GM12878 (cell line): ENCODE measurements at regions not wholly inside any gene's neighbourhood (a gene's known extent, or its start where the extent isn't known, plus 50 kb on each side); places are given as distances from the start of the nearest gene placed in this dataset.

Source experiments
- ATAC-seq: fragments of 200-7000 bp; cut with Tn5 transposase; 3 replicates; pipeline ENCODE4 v1.9.1; 2020; ENCODE audit warnings: mild to moderate bottlenecking, moderate library complexity
- BruUV-seq: library from RNA; stranded (reverse); fragments of 400-500 nt; replicated peaks from 2 replicates; lab custom pipeline; 2021; lab: Mats Ljungman, UMichigan
- CTCF ChIA-PET: fragments of 300-600 bp; sonication (Branson Sonifier 250); formaldehyde crosslinking; extraction: SDS; loops from one replicate; lab custom pipeline; 2021; ENCODE audit warnings: inconsistent platforms; lab: Yijun Ruan, JAX
- POLR2A ChIA-PET: fragments of 350-600 bp; formaldehyde crosslinking; extraction: SDS; loops from one replicate; lab custom pipeline; 2021; ENCODE audit warnings: inconsistent platforms; lab: Charles Lee
- RAD21 ChIA-PET: fragments of 300-600 bp; sonication (Branson Sonifier 250); formaldehyde crosslinking; loops from one replicate; lab custom pipeline; 2023; ENCODE audit warnings: antibody characterized with exemption; ENCODE audit not compliant: unreplicated experiment; lab: Charles Lee
- SMC1A ChIA-PET: fragments of 300-600 bp; sonication (Branson Sonifier 250); formaldehyde crosslinking; loops from one replicate; lab custom pipeline; 2023; ENCODE audit not compliant: unreplicated experiment, uncharacterized antibody; lab: Charles Lee
- DNase-seq: peaks from one replicate; pipeline ENCODE4 v3.0.0-alpha.2; 2011; ENCODE audit warnings: low read depth, low spot score
- FAIRE-seq: peaks from 3 replicates; lab custom pipeline; 2011; peaks lifted over from hg19 to GRCh38; lab: Jason Lieb, UNC
- H2AFZ ChIP-seq: 2 replicates; pipeline ENCODE4 v1.6.0; 2011; ENCODE audit warnings: low read depth, low read length, control low read depth; ENCODE audit not compliant: control insufficient read depth
- H3K27ac ChIP-seq: 2 replicates; pipeline ENCODE4 v1.5.1; 2011; ENCODE audit warnings: control low read depth; ENCODE audit not compliant: control insufficient read depth, insufficient read depth
- H3K27me3 ChIP-seq, 2 experiments: replicated peaks in 1 of 2; 2 replicates each; pipeline versions ENCODE4 v1.6.0 to v1.6.1; 2011; ENCODE audit warnings: low read length in 1 of 2; ENCODE audit not compliant: control insufficient read depth in 2 of 2, insufficient read depth in 2 of 2
- H3K36me3 ChIP-seq, 2 experiments: 2 replicates each; pipeline ENCODE4 v1.5.1; 2011; ENCODE audit warnings: low read length in 1 of 2; ENCODE audit not compliant: control insufficient read depth in 2 of 2, insufficient read depth in 2 of 2
- H3K4me1 ChIP-seq: 2 replicates; pipeline ENCODE4 v1.6.1; 2011; ENCODE audit warnings: mild to moderate bottlenecking, low read length, moderate library complexity, mixed read lengths; ENCODE audit not compliant: control insufficient read depth, insufficient read depth
- H3K4me2 ChIP-seq: 2 replicates; pipeline ENCODE4 v1.6.0; 2011; ENCODE audit warnings: control low read depth; ENCODE audit not compliant: control insufficient read depth, insufficient read depth
- H3K4me3 ChIP-seq: fragments of 200-600 bp; sonication (generic); 2 replicates; pipeline ENCODE4 v1.5.1; 2016
- H3K79me2 ChIP-seq: 2 replicates; pipeline ENCODE4 v1.6.0; 2011; ENCODE audit warnings: low read length; ENCODE audit not compliant: control insufficient read depth, insufficient read depth
- H3K9ac ChIP-seq: 2 replicates; pipeline ENCODE4 v1.8.0; 2011; ENCODE audit warnings: low read length, control low read depth, mixed read lengths; ENCODE audit not compliant: control insufficient read depth, insufficient read depth
- H3K9me3 ChIP-seq: replicated peaks from 3 replicates; pipeline ENCODE4 v1.5.1; 2011; ENCODE audit warnings: mild to moderate bottlenecking, low read length; ENCODE audit not compliant: control insufficient read depth, insufficient read depth
- H4K20me1 ChIP-seq: 2 replicates; pipeline ENCODE4 v1.6.0; 2011; ENCODE audit not compliant: control insufficient read depth, insufficient read depth
- NR2C1 ChIP-seq: fragments of 450-650 bp; IDR thresholded peaks from 2 replicates; pipeline ENCODE4 v1.6.1; 2017; ENCODE audit warnings: antibody characterized with exemption, mild to moderate bottlenecking, moderate library complexity
- POLR2AphosphoS5 ChIP-seq: IDR thresholded peaks from 2 replicates; pipeline ENCODE4 v1.6.1; 2011; ENCODE audit warnings: mild to moderate bottlenecking, low read length, inconsistent platforms
- RBBP5 ChIP-seq: fragments of 200-600 bp; sonication (generic); conservative IDR thresholded peaks from 2 replicates; pipeline ENCODE4 v1.6.1; 2016
- STAT1 ChIP-seq: fragments of 450-650 bp; conservative IDR thresholded peaks from 2 replicates; pipeline ENCODE4 v1.6.1; 2014; ENCODE audit warnings: antibody characterized with exemption, mild to moderate bottlenecking
- ZZZ3 ChIP-seq: IDR thresholded peaks from 2 replicates; pipeline ENCODE4 v1.6.1; 2011; ENCODE audit warnings: low read depth; ENCODE audit not compliant: control insufficient read depth, insufficient read length
- WGBS: methylation state at CpG from one replicate; pipeline ENCODE4 v1.1.6; 2016; ENCODE audit warnings: low lambda C conversion rate; ENCODE audit not compliant: insufficient replicate concordance, insufficient coverage; ENCODE audit errors: missing lambda C conversion rate; 5-methylcytosine and 5-hydroxymethylcytosine counted together
- in situ Hi-C: fragments of 300-500 bp; cut with MboI; formaldehyde crosslinking; loops from 9 replicates; pipeline ENCODE4 v1.14.3; 2018; ENCODE audit warnings: mixed read lengths
- intact Hi-C: fragments of 100-400 bp; cut with micrococcal nuclease; formaldehyde crosslinking; loops from one replicate; pipeline ENCODE4 v1.14.2; 2022; ENCODE audit not compliant: unreplicated experiment
- TF ChIP-seq, protein P1 (sequence below), 3 experiments: IDR thresholded peaks in 2 of 3; conservative IDR thresholded peaks in 1 of 3; 2 replicates each; pipeline ENCODE4 v1.5.1; 2011; ENCODE audit warnings: low read depth in 3 of 3, low read length in 3 of 3, mild to moderate bottlenecking in 3 of 3, control low read depth in 2 of 3, moderate library complexity in 2 of 3, inconsistent platforms in 1 of 3, mixed read lengths in 1 of 3; ENCODE audit not compliant: control insufficient read depth in 2 of 3, insufficient read depth in 1 of 3; ENCODE audit errors: extremely low read depth in 1 of 3
- TF ChIP-seq, protein P2 (sequence below): IDR thresholded peaks from 2 replicates; pipeline ENCODE4 v1.6.1; 2012; ENCODE audit warnings: low read depth, low read length, improper control_type of control experiment

DNA sequence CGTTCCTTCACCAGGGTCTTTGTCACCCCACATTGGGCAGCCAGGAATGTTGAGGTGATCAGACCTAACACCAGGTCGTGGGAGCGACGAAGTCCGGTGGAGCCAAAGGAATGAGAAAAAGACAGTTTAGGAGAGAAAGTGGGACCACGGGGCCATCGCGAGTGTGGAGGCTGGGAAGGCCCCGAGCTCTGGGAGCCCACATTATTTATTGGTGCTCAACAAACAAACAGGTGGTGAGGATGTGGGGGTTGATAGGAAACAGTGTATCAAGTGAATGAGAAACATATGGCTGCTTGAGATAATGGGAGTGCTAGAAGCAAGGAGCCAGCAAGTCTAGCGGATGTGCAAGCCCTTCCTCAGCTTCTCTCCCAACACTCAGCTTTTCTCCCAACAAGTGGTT, 287.1 kb upstream of the SGK1 start:
- POLR2A ChIA-PET, result no interaction called here

More for the DNA sequence above, 287.1 kb upstream of the SGK1 start:
- BruUV-seq, result no TSS peak
- no peaks in the 10 kb centered on the region for H3K4me1 ChIP-seq
- no peaks in the 10 kb centered on the region; the same call in 2 of the 3 replicates for H3K9me3 ChIP-seq
- TF ChIP-seq STAT1, result no peak
- TF ChIP-seq POLR2AphosphoS5, result no peak
- no peak for TF ChIP-seq ZZZ3
- TF ChIP-seq, protein P1, sequence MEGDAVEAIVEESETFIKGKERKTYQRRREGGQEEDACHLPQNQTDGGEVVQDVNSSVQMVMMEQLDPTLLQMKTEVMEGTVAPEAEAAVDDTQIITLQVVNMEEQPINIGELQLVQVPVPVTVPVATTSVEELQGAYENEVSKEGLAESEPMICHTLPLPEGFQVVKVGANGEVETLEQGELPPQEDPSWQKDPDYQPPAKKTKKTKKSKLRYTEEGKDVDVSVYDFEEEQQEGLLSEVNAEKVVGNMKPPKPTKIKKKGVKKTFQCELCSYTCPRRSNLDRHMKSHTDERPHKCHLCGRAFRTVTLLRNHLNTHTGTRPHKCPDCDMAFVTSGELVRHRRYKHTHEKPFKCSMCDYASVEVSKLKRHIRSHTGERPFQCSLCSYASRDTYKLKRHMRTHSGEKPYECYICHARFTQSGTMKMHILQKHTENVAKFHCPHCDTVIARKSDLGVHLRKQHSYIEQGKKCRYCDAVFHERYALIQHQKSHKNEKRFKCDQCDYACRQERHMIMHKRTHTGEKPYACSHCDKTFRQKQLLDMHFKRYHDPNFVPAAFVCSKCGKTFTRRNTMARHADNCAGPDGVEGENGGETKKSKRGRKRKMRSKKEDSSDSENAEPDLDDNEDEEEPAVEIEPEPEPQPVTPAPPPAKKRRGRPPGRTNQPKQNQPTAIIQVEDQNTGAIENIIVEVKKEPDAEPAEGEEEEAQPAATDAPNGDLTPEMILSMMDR (IDR thresholded peaks at IDR 0.05 in 2 of 3, conservative IDR thresholded peaks at IDR 0.05 in 1 of 3; ENCODE audit: control insufficient read depth in 2 of 3, extremely low read depth in 1 of 3, insufficient read depth in 1 of 3, low read depth in 3 of 3, low read length in 3 of 3), result no peak
- TF ChIP-seq, protein P2, sequence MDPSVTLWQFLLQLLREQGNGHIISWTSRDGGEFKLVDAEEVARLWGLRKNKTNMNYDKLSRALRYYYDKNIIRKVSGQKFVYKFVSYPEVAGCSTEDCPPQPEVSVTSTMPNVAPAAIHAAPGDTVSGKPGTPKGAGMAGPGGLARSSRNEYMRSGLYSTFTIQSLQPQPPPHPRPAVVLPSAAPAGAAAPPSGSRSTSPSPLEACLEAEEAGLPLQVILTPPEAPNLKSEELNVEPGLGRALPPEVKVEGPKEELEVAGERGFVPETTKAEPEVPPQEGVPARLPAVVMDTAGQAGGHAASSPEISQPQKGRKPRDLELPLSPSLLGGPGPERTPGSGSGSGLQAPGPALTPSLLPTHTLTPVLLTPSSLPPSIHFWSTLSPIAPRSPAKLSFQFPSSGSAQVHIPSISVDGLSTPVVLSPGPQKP, result no peak
- no peak for TF ChIP-seq NR2C1
- TF ChIP-seq RBBP5, result no peak
- SMC1A ChIA-PET, result interaction anchor here (1.8 kb wide), 1 partner anchor 19 kb away, joined by 3 read pairs; no protein-coding TSS in a partner anchor
- H3K27me3 ChIP-seq, result peaks cover 0 to 3% of the 10 kb centered on the region in 2 experiments; a peak in 2 of 4 replicates
- no peaks in the 10 kb centered on the region for H4K20me1 ChIP-seq
- FAIRE-seq, result no peak
- RAD21 ChIA-PET, result no interaction called here
- ATAC-seq, result no peak
- H3K9ac ChIP-seq, result no peak overlapping the region
- CTCF ChIA-PET, result no interaction called here
- H3K79me2 ChIP-seq, result no peaks in the 10 kb centered on the region
- 68% methylated on average over 10 of the region's 10 CpGs for WGBS
- H3K27ac ChIP-seq, result no peak overlapping the region
- in situ Hi-C loops, result no loop called here
- no peak overlapping the region for H3K4me3 ChIP-seq
- H2AFZ ChIP-seq, result no peak overlapping the region
- intact Hi-C loops, result no loop called here
- DNase-seq, result no peak
- H3K36me3 ChIP-seq, result no peaks in the 10 kb centered on the region
- no peak overlapping the region for H3K4me2 ChIP-seq
